ENCODE measurements at regions not wholly inside any gene's neighbourhood (a gene's known extent, or its start where the extent isn't known, plus 50 kb on each side); places are given as distances from the start of the nearest gene placed in this dataset.

DNA sequence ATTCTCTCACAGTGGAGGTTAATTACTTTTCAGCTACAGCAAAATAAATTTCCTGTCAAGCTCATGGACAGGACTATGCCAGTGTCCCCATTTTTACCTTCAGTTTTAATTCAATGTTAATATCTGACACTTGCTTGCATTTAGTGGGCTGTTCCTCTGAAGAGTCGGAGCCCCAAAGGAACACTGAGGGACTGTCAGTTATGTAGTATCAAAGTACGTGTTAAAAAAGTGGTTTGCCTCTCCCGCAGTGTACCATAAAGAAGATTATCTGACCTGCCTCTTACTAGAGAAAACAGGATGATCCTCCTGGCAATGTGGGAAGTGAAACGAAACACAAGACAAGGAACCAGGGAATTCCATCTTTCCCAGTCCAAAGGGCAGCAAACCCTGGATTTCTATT, 1010.9 kb upstream of the PHF14 start:
- H3K4me2 ChIP-seq (ENCODE audit: low read length), result no peak overlapping the region
- H3K9ac ChIP-seq, result no peak overlapping the region
- TF ChIP-seq CTCF (IDR thresholded peaks at IDR 0.05), result no peak
- H3K4me3 ChIP-seq (ENCODE audit: low read depth, low read length), result no peak overlapping the region
- H3K79me2 ChIP-seq, result no peaks in the 10 kb centered on the region
- no peaks in the 10 kb centered on the region for H3K27me3 ChIP-seq (ENCODE audit: control insufficient read depth, insufficient read depth, low read length)
- no peaks in the 10 kb centered on the region for H3K9me3 ChIP-seq (ENCODE audit: control insufficient read depth, low read length)
- no peak overlapping the region for H3K27ac ChIP-seq
- no peaks in the 10 kb centered on the region for H3K4me1 ChIP-seq
- H2AFZ ChIP-seq, result no peak overlapping the region
- H3K36me3 ChIP-seq (ENCODE audit: control insufficient read depth, insufficient read depth, low read length), result no peaks in the 10 kb centered on the region

DNA sequence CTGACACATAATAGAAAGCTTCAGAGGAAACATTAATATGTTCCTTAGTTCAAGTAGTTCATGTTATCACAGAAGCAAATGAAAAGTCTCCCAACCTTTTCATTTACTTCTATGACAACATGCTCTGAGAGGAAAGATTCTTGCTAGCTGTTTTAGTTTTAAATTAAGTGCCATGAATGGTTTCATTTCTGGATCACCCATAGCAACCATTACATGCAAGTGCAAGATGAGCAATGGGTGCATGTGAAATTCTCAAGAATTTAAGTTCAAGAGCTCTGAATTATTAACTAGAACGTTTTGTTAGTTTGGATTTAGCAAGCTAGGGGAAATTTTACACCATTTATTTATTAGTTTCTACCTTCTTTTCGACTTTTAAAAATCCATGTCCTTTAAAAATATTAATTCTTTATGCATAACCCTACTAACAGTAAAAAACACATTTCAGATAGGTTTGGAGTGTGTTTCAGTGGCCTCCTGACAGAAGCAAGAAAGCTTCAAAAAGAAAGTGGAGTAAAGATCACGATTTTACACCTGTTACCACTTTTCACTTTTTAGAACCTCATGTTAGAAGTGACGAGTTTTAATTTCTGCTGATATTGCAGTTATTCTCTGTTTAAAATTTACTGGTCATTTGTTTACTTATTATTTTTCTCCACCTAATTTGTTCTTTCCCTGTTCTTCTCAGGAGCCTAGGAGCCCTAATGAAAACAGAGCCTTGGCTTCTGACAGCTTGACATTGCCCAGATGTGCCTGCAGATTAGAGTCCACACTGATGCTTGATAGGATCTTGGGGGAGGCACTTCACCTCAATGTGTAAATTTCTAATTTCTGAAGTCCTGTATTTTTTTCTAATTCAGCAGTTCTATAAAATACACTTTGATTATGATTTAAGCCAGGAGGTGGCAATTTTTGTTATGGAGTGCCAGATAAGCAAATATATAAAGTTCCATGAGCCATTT, 995.3 kb upstream of the PHF14 start:
- no peak for TF ChIP-seq CTCF (IDR thresholded peaks at IDR 0.05)
- no peak overlapping the region for H3K9ac ChIP-seq
- H3K27ac ChIP-seq, result no peak overlapping the region
- no peak overlapping the region for H3K4me3 ChIP-seq (ENCODE audit: low read depth, low read length)
- no peak overlapping the region for H2AFZ ChIP-seq
- no peaks in the 10 kb centered on the region for H3K9me3 ChIP-seq (ENCODE audit: control insufficient read depth, low read length)
- peak overlapping the region; percentile 29 for H3K4me2 ChIP-seq (ENCODE audit: low read length)
- no peaks in the 10 kb centered on the region for H3K27me3 ChIP-seq (ENCODE audit: control insufficient read depth, insufficient read depth, low read length)
- H3K79me2 ChIP-seq, result no peaks in the 10 kb centered on the region
- no peaks in the 10 kb centered on the region for H3K36me3 ChIP-seq (ENCODE audit: control insufficient read depth, insufficient read depth, low read length)
- H3K4me1 ChIP-seq, result peaks cover 3% of the 10 kb centered on the region

DNA sequence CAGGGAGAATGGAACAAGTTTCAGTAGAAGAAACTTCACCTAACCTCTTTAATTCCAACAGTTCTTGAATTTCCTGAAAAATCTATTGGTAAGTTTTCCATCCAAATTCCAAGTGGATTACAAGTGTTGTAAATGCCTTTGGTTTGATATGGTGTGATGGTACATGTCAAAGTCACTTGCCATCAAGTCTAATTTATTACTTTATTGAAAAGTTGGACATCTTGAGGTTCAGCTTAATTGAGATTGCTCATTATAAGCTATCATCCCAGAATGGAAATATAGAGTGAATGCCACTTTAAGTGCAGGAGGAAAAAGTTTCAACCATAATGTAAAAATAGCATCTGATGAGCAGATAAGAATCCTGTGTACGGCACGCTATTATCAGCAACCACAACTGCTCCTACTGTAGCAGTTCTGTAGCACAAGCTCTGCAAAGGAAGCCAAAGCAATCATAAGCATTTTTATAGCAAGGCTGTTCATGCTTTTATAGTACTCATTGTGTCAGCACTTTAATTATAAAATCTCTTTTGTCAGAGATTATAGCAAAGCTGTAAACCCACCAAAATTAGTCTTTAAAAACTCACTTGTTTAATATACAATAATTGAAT, 991.8 kb upstream of the PHF14 start:
- H3K4me1 ChIP-seq, result peaks cover 3% of the 10 kb centered on the region
- TF ChIP-seq CTCF (IDR thresholded peaks at IDR 0.05), result no peak
- no peak overlapping the region for H3K27ac ChIP-seq
- no peaks in the 10 kb centered on the region for H3K27me3 ChIP-seq (ENCODE audit: control insufficient read depth, insufficient read depth, low read length)
- H2AFZ ChIP-seq, result peak overlapping the region; percentile 20
- H3K9ac ChIP-seq, result no peak overlapping the region
- H3K4me2 ChIP-seq (ENCODE audit: low read length), result no peak overlapping the region
- H3K4me3 ChIP-seq (ENCODE audit: low read depth, low read length), result no peak overlapping the region
- H3K79me2 ChIP-seq, result no peaks in the 10 kb centered on the region
- H3K9me3 ChIP-seq (ENCODE audit: control insufficient read depth, low read length), result no peaks in the 10 kb centered on the region
- no peaks in the 10 kb centered on the region for H3K36me3 ChIP-seq (ENCODE audit: control insufficient read depth, insufficient read depth, low read length)

GRCh38 chr7:9983048-9983447, 990.6 kb upstream of the PHF14 start:
- Histone ChIP-seq H3K4me3 (ENCODE audit: low read depth, low read length) (no peak overlapping the region), H2AFZ (no peak overlapping the region), H3K79me2 (no peaks in the 10 kb centered on the region), H3K9ac (no peak overlapping the region), H3K4me2 (ENCODE audit: low read length) (no peak overlapping the region), H3K27me3 (ENCODE audit: control insufficient read depth, insufficient read depth, low read length) (no peaks in the 10 kb centered on the region), H3K4me1 (peaks cover 3% of the 10 kb centered on the region), H3K27ac (no peak overlapping the region), H3K36me3 (ENCODE audit: control insufficient read depth, insufficient read depth, low read length) (no peaks in the 10 kb centered on the region), H3K9me3 (ENCODE audit: control insufficient read depth, low read length) (no peaks in the 10 kb centered on the region)
- no peak for TF ChIP-seq CTCF (IDR thresholded peaks at IDR 0.05)

All from parathyroid adenoma (tissue), 2 donors.